ENCODE measurements at regions not wholly inside any gene's neighbourhood (a gene's known extent, or its start where the extent isn't known, plus 50 kb on each side); places are given as distances from the start of the nearest gene placed in this dataset.
A peak's percentile ranks its signal among the peaks of the same experiment; 100 is the strongest.

GRCh38 chr1:87505391-87505983 is 176.8 kb downstream of the LMO4 start:
- no peak for DNase-seq (ENCODE audit: low read depth)
- TF ChIP-seq CTCF (conservative IDR thresholded peaks at IDR 0.05; ENCODE audit: control insufficient read depth, insufficient read depth, low read depth, low read length), result no peak
- no peak overlapping the region for H3K4me3 ChIP-seq (ENCODE audit: control insufficient read depth, low read depth, low read length)

GRCh38 chr1:87506147-87506546 is 177.5 kb downstream of the LMO4 start:
- H3K4me3 ChIP-seq (ENCODE audit: control insufficient read depth, low read depth, low read length), result no peak overlapping the region
- TF ChIP-seq CTCF (conservative IDR thresholded peaks at IDR 0.05; ENCODE audit: control insufficient read depth, insufficient read depth, low read depth, low read length), result no peak
- no peak for DNase-seq (ENCODE audit: low read depth)

GRCh38 chr1:87508247-87508787 is 179.6 kb downstream of the LMO4 start:
- DNase-seq (ENCODE audit: low read depth), result peak; percentile 47
- H3K4me3 ChIP-seq (ENCODE audit: control insufficient read depth, low read depth, low read length), result no peak overlapping the region
- no peak for TF ChIP-seq CTCF (conservative IDR thresholded peaks at IDR 0.05; ENCODE audit: control insufficient read depth, insufficient read depth, low read depth, low read length)

- no peak overlapping the region for H3K4me3 ChIP-seq (ENCODE audit: control insufficient read depth, low read depth, low read length)
- DNase-seq (ENCODE audit: low read depth), result no peak
- TF ChIP-seq CTCF (conservative IDR thresholded peaks at IDR 0.05; ENCODE audit: control insufficient read depth, insufficient read depth, low read depth, low read length), result no peak
These were observed 181.9 kb downstream of the LMO4 start for GRCh38 chr1:87510540-87510939.

GRCh38 chr1:87511449-87511848 is 182.8 kb downstream of the LMO4 start:
- H3K4me3 ChIP-seq (ENCODE audit: control insufficient read depth, low read depth, low read length), result no peak overlapping the region
- TF ChIP-seq CTCF (conservative IDR thresholded peaks at IDR 0.05; ENCODE audit: control insufficient read depth, insufficient read depth, low read depth, low read length), result no peak
- DNase-seq (ENCODE audit: low read depth), result no peak

GRCh38 chr1:87512431-87512830 is 183.8 kb downstream of the LMO4 start:
- no peak overlapping the region for H3K4me3 ChIP-seq (ENCODE audit: control insufficient read depth, low read depth, low read length)
- TF ChIP-seq CTCF (conservative IDR thresholded peaks at IDR 0.05; ENCODE audit: control insufficient read depth, insufficient read depth, low read depth, low read length), result no peak
- no peak for DNase-seq (ENCODE audit: low read depth)

Measured in fibroblast of mammary gland (primary cell).